ENCODE measurements at regions not wholly inside any gene's neighbourhood (a gene's known extent, or its start where the extent isn't known, plus 50 kb on each side); places are given as distances from the start of the nearest gene placed in this dataset.

GRCh38 chr2:49840428-49840975 is 686.2 kb upstream of the FSHR start:
- Histone ChIP-seq H3K27ac (peak overlapping the region; percentile 75 to 89), H3K36me3 (no peaks in the 10 kb centered on the region), H3K4me1 (no peaks in the 10 kb centered on the region), H3K27me3 (no peaks in the 10 kb centered on the region), H3K4me3 (peak overlapping the region in 2 of 3 donors; percentile 20 to 44), H3K9me3 (peaks cover 7 to 9% of the 10 kb centered on the region in 2 donors)
- no peak for DNase-seq (ENCODE audit: low spot score in 2 of 2)
- intact Hi-C loops (cut with DNase I; ENCODE audit: low total_unique reads) = no loop called here
- no peak for TF ChIP-seq POLR2A (IDR thresholded peaks at IDR 0.05)
- no peak for TF ChIP-seq POLR2AphosphoS5 (IDR thresholded peaks at IDR 0.05)
- no peak for TF ChIP-seq CTCF (IDR thresholded peaks at IDR 0.05)

- Histone ChIP-seq H3K9me3 (peaks cover 7 to 9% of the 10 kb centered on the region in 2 donors), H3K36me3 (no peaks in the 10 kb centered on the region), H3K4me3 (no peak overlapping the region), H3K27ac (peak overlapping the region; percentile 75 to 89), H3K27me3 (no peaks in the 10 kb centered on the region), H3K4me1 (no peaks in the 10 kb centered on the region)
- intact Hi-C loops (cut with DNase I; ENCODE audit: low total_unique reads) = no loop called here
- no peak for DNase-seq (ENCODE audit: low spot score in 2 of 2)
- no peak for TF ChIP-seq POLR2A (IDR thresholded peaks at IDR 0.05)
- no peak for TF ChIP-seq CTCF (IDR thresholded peaks at IDR 0.05)
- TF ChIP-seq POLR2AphosphoS5 (IDR thresholded peaks at IDR 0.05) = no peak
Observed at GRCh38 chr2:49839818-49840217, 685.5 kb upstream of the FSHR start.

GRCh38 chr2:49837561-49838293 is 683.4 kb upstream of the FSHR start:
- Histone ChIP-seq H3K4me1 (no peaks in the 10 kb centered on the region), H3K27me3 (no peaks in the 10 kb centered on the region), H3K36me3 (no peaks in the 10 kb centered on the region), H3K27ac (no peak overlapping the region), H3K9me3 (no peaks in the 10 kb centered on the region), H3K4me3 (no peak overlapping the region)
- TF ChIP-seq POLR2A (IDR thresholded peaks at IDR 0.05) (no peak), POLR2AphosphoS5 (IDR thresholded peaks at IDR 0.05) (no peak), CTCF (IDR thresholded peaks at IDR 0.05) (no peak)
- intact Hi-C loops (cut with DNase I; ENCODE audit: low total_unique reads) = no loop called here
- no peak for DNase-seq (ENCODE audit: low spot score in 2 of 2)

GRCh38 chr2:49836017-49836416 is 681.7 kb upstream of the FSHR start:
- H3K27me3 ChIP-seq = no peaks in the 10 kb centered on the region
- H3K36me3 ChIP-seq = no peaks in the 10 kb centered on the region
- H3K27ac ChIP-seq = no peak overlapping the region
- no peak overlapping the region for H3K4me3 ChIP-seq
- TF ChIP-seq POLR2A (IDR thresholded peaks at IDR 0.05) (no peak), POLR2AphosphoS5 (IDR thresholded peaks at IDR 0.05) (no peak), CTCF (IDR thresholded peaks at IDR 0.05) (no peak)
- H3K9me3 ChIP-seq = no peaks in the 10 kb centered on the region
- no peaks in the 10 kb centered on the region for H3K4me1 ChIP-seq
- no peak for DNase-seq (ENCODE audit: low spot score in 2 of 2)
- intact Hi-C loops (cut with DNase I; ENCODE audit: low total_unique reads) = no loop called here

GRCh38 chr2:49834433-49834832 is 680.1 kb upstream of the FSHR start:
- H3K36me3 ChIP-seq = no peaks in the 10 kb centered on the region
- no peaks in the 10 kb centered on the region for H3K4me1 ChIP-seq
- TF ChIP-seq CTCF (IDR thresholded peaks at IDR 0.05) (no peak), POLR2AphosphoS5 (IDR thresholded peaks at IDR 0.05) (no peak), POLR2A (IDR thresholded peaks at IDR 0.05) (no peak)
- H3K27me3 ChIP-seq = no peaks in the 10 kb centered on the region
- no peaks in the 10 kb centered on the region for H3K9me3 ChIP-seq
- no peak overlapping the region for H3K4me3 ChIP-seq
- intact Hi-C loops (cut with DNase I; ENCODE audit: low total_unique reads) = no loop called here
- no peak overlapping the region for H3K27ac ChIP-seq
- DNase-seq (ENCODE audit: low spot score in 2 of 2) = no peak
